BLaER1 (cell line): ENCODE measurements at regions not wholly inside any gene's neighbourhood (a gene's known extent, or its start where the extent isn't known, plus 50 kb on each side); places are given as distances from the start of the nearest gene placed in this dataset.

Experiments used
- H3K27ac ChIP-seq: shearing (Covaris generic); formaldehyde crosslinking; 2 replicates; pipeline ENCODE4 v1.8.1; 2022
- H3K27me3 ChIP-seq: shearing (Covaris generic); formaldehyde crosslinking; 2 replicates; pipeline ENCODE4 v1.8.1; 2022
- H3K36me3 ChIP-seq: shearing (Covaris generic); formaldehyde crosslinking; 2 replicates; pipeline ENCODE4 v1.8.1; 2022
- H3K4me1 ChIP-seq: shearing (Covaris generic); formaldehyde crosslinking; 2 replicates; pipeline ENCODE4 v1.8.1; 2022
- H3K4me2 ChIP-seq: shearing (Covaris generic); formaldehyde crosslinking; 2 replicates; pipeline ENCODE4 v1.8.1; 2022
- H3K4me3 ChIP-seq: shearing (Covaris generic); formaldehyde crosslinking; 2 replicates; pipeline ENCODE4 v1.8.1; 2022
- H3K9ac ChIP-seq: shearing (Covaris generic); formaldehyde crosslinking; 2 replicates; pipeline ENCODE4 v1.8.1; 2022
- H3K9me3 ChIP-seq: shearing (Covaris generic); formaldehyde crosslinking; 2 replicates; pipeline ENCODE4 v1.8.1; 2022
- H4K20me1 ChIP-seq: shearing (Covaris generic); formaldehyde crosslinking; 2 replicates; pipeline ENCODE4 v1.8.1; 2022
- Cebpa-rat ChIP-seq: shearing (Covaris generic); IDR thresholded peaks from 2 replicates; pipeline ENCODE4 v1.8.1; 2022

DNA sequence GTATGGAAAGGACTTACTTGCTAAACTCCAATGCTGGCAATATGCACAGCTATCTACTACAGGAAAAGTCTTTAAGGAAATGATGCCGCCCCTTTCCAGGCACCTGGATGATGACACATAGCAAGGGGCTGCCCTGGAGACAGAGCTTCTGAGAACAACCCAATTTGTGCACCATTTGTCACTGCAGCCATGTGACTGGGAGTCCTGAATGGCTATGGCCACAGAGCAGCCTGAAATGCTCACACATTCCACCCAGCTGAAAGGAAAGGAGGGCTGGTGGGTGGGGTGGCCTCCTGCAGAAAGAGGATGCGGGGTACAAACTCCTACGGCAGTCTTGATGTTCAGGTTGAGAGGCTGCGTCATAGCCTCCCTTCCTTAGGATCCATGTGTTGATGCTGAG lies 70.1 kb upstream of the FSTL4 start:
- Histone ChIP-seq H3K27ac (no peak overlapping the region), H4K20me1 (no peaks in the 10 kb centered on the region), H3K27me3 (no peaks in the 10 kb centered on the region), H3K4me1 (peaks cover 18% of the 10 kb centered on the region), H3K36me3 (no peaks in the 10 kb centered on the region), H3K4me2 (peak overlapping the region; percentile 51), H3K9me3 (no peaks in the 10 kb centered on the region), H3K9ac (no peak overlapping the region), H3K4me3 (no peak overlapping the region)
- no peak for TF ChIP-seq Cebpa-rat

DNA sequence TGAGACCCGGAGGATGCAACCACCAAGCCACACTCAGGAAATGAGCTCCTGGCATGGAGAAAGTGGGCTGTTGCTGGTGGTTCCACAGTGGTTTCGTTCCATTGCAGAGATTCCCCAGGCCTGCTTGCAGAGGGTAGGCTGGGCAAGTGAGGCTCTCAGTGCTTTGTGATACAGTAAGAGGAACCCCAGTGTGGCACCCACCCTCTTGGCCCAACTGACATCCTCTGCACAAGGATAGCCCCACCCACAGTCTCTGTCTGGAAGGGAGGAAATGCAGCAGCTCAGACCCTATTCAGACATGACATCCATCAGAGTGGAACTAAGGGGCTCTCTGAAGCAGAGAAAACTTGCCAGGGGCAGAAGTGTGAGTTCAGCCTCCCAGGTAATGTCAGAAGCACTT lies 69.6 kb upstream of the FSTL4 start:
- H3K27me3 ChIP-seq, result no peaks in the 10 kb centered on the region
- TF ChIP-seq Cebpa-rat, result no peak
- peak overlapping the region; percentile 51 for H3K4me2 ChIP-seq

DNA sequence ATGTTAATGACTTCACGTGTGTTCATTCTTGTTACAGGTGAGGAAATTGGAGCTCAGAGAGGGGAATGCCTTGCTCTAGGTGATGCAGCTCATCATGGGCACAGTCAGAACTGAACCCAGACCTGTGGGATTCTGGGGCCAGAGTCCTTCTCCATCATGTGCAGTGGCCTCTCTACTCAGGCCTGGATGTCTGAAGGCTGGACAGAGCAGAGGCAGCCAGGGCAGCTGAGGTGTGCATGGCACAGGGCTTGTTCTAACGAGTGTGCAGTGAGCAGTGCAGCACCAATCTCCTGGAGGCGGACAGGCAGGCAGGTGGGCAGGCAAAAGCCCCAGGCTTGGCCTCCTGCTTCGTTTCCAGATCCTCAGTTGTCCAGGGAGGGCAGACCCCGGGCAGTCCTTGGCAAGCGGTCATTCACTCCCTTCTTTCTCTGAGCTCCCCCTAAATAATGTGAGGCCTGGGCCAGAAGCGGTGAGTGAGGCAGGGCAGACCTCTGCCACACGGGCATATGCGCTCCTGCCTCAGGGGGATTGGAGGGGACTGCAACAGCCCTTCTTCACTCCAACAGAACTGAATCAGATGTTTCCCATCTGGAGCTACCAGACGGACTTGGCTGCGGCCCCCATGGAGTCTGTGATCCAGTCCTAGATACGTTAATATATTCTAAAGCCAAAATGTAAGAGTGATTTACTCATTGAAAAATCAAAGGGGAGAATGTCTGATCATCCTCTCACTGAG lies 68.7 kb upstream of the FSTL4 start:
- Histone ChIP-seq H3K4me3 (no peak overlapping the region), H4K20me1 (no peaks in the 10 kb centered on the region), H3K27me3 (no peaks in the 10 kb centered on the region), H3K9me3 (no peaks in the 10 kb centered on the region), H3K4me1 (peaks cover 18% of the 10 kb centered on the region), H3K9ac (no peak overlapping the region), H3K27ac (no peak overlapping the region), H3K36me3 (no peaks in the 10 kb centered on the region), H3K4me2 (no peak overlapping the region)
- no peak for TF ChIP-seq Cebpa-rat

More for the DNA sequence above, 69.6 kb upstream of the FSTL4 start:
- Histone ChIP-seq H4K20me1 (no peaks in the 10 kb centered on the region), H3K36me3 (no peaks in the 10 kb centered on the region), H3K4me1 (peaks cover 18% of the 10 kb centered on the region), H3K27ac (no peak overlapping the region), H3K4me3 (no peak overlapping the region), H3K9me3 (no peaks in the 10 kb centered on the region), H3K9ac (no peak overlapping the region)

DNA sequence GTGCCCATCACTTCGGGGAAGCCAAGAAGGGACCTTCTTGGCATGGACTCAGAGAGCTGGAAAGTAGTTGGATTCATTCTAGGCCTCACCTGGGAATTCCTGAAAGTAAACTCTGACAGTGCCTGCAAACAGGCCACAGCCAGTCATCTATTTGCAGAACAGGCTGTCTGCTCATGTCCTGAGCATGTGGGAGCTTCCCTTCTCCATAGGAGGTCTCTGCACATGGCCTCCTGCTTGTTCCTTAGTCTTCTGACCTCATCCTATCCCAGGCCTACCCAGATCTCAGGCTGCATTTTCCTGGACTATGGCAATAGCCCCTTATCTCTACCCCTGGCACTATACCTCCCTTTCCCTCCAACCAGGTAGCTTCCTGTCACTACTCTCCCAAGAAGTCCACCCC lies 67.2 kb upstream of the FSTL4 start:
- no peaks in the 10 kb centered on the region for H3K36me3 ChIP-seq
- H3K4me2 ChIP-seq, result no peak overlapping the region
- peaks cover 21% of the 10 kb centered on the region for H3K4me1 ChIP-seq
- no peak overlapping the region for H3K9ac ChIP-seq
- no peaks in the 10 kb centered on the region for H3K27me3 ChIP-seq
- no peak overlapping the region for H3K27ac ChIP-seq
- H3K4me3 ChIP-seq, result no peak overlapping the region
- H4K20me1 ChIP-seq, result no peaks in the 10 kb centered on the region
- no peak for TF ChIP-seq Cebpa-rat
- H3K9me3 ChIP-seq, result no peaks in the 10 kb centered on the region

DNA sequence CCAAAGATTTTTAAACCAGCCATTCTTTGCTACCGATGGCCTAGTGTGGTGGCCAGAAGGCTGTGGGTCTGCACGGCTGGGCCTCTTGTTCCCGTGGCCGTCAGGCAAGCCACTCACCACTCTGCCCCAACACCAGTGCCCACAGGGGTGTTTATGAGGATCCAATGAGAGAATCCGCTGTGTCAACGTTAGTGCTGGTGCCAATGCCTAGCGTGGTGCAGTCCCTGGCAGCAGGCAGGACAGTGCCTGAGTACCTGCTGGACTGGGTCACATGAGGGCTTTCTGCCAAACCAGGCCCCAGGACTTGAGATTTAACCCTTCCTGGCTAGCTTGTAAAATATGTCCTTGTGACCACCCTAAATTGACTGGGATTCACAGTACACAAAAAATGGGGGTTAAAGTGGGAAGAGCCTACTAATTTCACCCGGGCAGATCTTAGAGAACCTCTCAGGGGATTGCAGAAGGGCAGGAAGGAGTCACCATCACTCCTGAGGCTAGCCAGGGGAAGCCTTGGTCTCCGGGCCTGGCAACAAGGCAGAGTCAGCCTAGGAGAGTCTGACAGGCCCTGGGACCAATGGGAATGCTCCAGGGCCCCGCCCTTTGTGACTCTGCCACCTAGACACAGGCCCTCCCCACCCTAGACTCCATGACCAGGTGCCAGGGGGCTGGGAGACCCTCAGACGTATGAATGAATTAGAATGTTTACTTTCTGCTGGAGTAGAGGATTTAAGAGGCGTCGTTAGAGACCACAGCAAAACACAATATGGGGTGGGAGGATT lies 63.2 kb upstream of the FSTL4 start:
- Histone ChIP-seq H3K9me3 (peaks cover 11% of the 10 kb centered on the region), H3K4me3 (no peak overlapping the region), H3K9ac (no peak overlapping the region), H3K36me3 (no peaks in the 10 kb centered on the region), H3K4me1 (peaks cover 25% of the 10 kb centered on the region), H3K4me2 (no peak overlapping the region), H3K27me3 (no peaks in the 10 kb centered on the region), H4K20me1 (no peaks in the 10 kb centered on the region), H3K27ac (no peak overlapping the region)
- TF ChIP-seq Cebpa-rat, result no peak

DNA sequence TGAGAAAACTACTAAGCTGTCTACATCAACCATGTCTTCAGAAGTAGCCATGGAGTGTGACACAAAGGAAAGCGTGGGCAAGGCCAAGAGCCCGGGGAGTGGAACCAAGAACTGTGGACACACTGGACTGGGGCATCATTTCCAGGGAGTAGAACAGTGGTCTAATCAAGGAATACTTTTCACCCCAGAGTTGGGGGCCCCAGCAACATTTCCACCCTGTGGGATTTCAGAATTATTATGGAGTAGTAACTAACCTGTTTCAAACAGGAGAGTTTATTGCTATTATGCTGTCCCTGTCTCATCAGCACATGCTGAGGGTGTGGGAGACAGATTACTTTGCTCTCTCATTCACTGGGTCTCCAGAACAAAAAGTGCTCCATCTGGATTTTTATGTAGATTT lies 58.0 kb upstream of the FSTL4 start:
- TF ChIP-seq Cebpa-rat, result no peak
- Histone ChIP-seq H3K4me1 (peaks cover 25% of the 10 kb centered on the region), H3K27me3 (no peaks in the 10 kb centered on the region), H3K4me3 (no peak overlapping the region), H4K20me1 (no peaks in the 10 kb centered on the region), H3K4me2 (no peak overlapping the region), H3K9ac (no peak overlapping the region), H3K36me3 (no peaks in the 10 kb centered on the region), H3K27ac (no peak overlapping the region), H3K9me3 (peaks cover 20% of the 10 kb centered on the region)

DNA sequence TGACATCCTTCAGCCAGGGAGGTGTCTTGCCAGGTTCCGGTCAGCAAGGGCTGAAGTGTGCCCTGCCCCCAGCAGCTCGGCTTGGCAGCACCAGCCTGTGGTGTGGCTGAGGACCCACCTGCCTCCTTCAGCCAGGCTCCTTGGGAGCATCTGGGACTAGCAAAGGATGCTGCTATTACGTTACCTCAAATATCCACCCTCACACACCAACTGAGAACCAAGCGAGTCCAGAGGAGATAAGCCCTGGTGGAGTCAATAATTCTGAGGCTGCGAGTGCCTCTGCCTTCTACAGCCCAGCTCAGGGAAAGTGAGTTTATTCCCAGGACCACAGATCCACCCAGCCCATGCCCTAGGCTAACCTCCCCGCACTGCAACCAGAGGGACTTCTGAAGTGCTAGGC lies 57.1 kb upstream of the FSTL4 start:
- Histone ChIP-seq H3K4me1 (peaks cover 21% of the 10 kb centered on the region), H3K4me3 (no peak overlapping the region), H3K27me3 (no peaks in the 10 kb centered on the region), H3K36me3 (no peaks in the 10 kb centered on the region), H4K20me1 (no peaks in the 10 kb centered on the region), H3K9me3 (peaks cover 20% of the 10 kb centered on the region), H3K27ac (no peak overlapping the region), H3K4me2 (no peak overlapping the region), H3K9ac (no peak overlapping the region)
- no peak for TF ChIP-seq Cebpa-rat

DNA sequence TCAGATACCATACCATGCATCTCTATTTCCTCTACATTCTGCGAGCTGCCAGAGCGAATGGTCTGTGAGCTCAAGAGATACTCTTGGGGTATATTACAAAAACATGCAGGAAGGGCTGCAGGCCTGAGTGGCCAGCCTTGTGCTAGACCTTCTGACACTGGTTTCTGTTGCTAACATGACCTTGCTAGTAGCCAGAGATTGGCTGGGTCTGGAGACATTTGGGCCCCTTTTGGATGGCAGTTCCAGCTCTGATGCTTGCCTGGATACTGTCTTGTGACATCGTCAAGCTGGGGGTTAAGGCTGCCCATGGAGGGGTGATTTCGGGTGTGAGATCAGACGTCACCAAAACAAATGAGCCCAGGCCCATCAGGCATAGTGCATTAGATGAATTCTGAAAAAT lies 56.1 kb upstream of the FSTL4 start:
- Histone ChIP-seq H3K4me3 (no peak overlapping the region), H3K36me3 (no peaks in the 10 kb centered on the region), H3K4me1 (peaks cover 11% of the 10 kb centered on the region), H3K27me3 (no peaks in the 10 kb centered on the region), H3K9me3 (peaks cover 20% of the 10 kb centered on the region), H4K20me1 (no peaks in the 10 kb centered on the region), H3K4me2 (no peak overlapping the region), H3K27ac (no peak overlapping the region), H3K9ac (no peak overlapping the region)
- no peak for TF ChIP-seq Cebpa-rat

DNA sequence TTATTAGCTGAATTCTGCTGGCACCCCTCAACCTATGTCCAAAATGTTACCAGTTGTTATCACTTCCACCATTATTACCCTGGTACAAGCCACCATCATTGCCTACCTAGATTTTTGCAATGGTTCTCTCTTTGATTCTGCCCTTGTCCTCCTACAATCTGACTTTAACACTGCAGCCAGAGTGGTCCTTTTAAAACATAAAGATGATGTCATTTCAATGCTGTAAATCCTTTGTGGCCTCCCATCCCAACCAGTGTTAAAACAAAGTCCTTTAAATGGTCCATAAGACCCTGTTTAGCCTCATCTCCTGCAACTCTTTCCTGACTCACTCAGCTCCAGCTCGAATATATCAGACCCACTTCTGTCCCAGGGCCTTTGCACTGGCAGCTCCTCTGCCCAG lies 54.9 kb upstream of the FSTL4 start:
- Histone ChIP-seq H3K4me2 (no peak overlapping the region), H3K4me3 (no peak overlapping the region), H3K36me3 (no peaks in the 10 kb centered on the region), H3K4me1 (no peaks in the 10 kb centered on the region), H3K27ac (no peak overlapping the region), H3K9ac (no peak overlapping the region), H3K9me3 (peaks cover 20% of the 10 kb centered on the region), H3K27me3 (no peaks in the 10 kb centered on the region), H4K20me1 (no peaks in the 10 kb centered on the region)
- TF ChIP-seq Cebpa-rat, result no peak

DNA sequence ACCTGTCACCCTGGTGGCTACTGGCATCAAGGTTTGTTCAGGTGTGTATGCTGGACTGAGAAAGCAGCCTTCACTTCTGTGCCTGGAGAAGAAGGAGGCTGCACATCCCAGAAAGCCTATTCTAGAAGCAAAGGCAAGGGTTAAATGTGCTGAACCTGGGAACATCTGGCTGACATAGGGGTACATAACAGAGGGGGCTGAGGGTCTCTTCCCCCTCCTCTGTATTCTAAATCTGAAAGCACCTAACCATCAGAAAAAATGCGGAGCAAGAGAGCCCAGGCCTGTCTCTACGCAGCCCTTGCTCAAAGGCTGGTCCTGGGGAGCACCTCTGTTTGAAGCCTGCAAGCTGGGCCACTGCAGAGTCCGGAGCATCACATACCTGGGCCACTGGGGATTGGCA lies 53.2 kb upstream of the FSTL4 start:
- H3K4me2 ChIP-seq, result no peak overlapping the region

More for the DNA sequence above, 53.2 kb upstream of the FSTL4 start:
- Histone ChIP-seq H3K4me3 (no peak overlapping the region), H4K20me1 (no peaks in the 10 kb centered on the region), H3K36me3 (no peaks in the 10 kb centered on the region), H3K9me3 (peaks cover 9% of the 10 kb centered on the region; the same call in 1 of the 2 replicates), H3K27ac (no peak overlapping the region), H3K4me1 (no peaks in the 10 kb centered on the region), H3K9ac (no peak overlapping the region), H3K27me3 (no peaks in the 10 kb centered on the region)
- no peak for TF ChIP-seq Cebpa-rat
